ENCODE measurements at regions not wholly inside any gene's neighbourhood (a gene's known extent, or its start where the extent isn't known, plus 50 kb on each side); places are given as distances from the start of the nearest gene placed in this dataset.

DNA sequence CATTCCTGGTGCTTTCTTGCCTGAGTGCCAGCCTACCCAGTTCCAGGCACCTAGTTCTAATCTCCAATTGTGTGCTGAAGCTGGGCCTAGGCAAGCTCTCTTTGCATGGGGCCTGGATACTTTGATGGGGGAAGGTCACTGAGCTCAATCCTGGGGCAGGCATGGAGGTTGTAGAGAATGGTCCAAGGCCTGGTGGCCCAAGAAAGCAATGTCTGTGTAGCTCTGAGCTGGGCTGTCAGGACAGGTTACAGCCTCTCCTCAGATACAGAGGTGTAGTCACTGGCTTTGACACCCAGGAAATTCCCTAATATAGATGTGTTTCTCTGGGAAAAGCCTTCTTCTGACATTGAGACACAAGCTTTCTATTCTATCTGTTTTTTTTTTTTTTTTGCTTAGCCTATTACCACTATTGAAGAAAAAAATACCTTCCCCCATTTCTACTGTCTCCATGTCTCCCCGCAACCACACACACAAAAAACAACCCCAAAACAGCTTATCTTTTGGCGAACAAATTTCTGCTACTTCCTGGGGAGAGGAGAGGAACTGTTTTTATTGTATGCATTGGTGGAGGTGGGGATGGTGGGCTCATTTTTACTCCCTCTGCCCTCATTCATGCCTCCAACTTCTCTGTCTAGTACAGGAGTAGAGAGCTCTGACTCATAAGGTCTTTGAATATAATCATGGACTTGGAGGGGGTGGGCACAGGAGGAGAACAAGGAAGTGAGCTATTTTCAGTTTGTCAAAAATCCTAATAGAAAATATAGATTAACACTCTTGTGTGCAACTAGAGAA is 66.7 kb upstream of the DHX15 start:
- no peak for TF ChIP-seq CTCF (IDR thresholded peaks at IDR 0.05)
- intact Hi-C loops (cut with DNase I), result no loop called here
- no peak overlapping the region for H3K9ac ChIP-seq (ENCODE audit: low read depth in 2 of 2, low read length in 2 of 2)

GRCh38 chr4:24655326-24655725 is 71.0 kb upstream of the DHX15 start:
- TF ChIP-seq CTCF (IDR thresholded peaks at IDR 0.05), result no peak
- Histone ChIP-seq H3K36me3 (no peaks in the 10 kb centered on the region), H3K9ac (ENCODE audit: low read depth in 2 of 2, low read length in 2 of 2) (peak overlapping the region in 1 of 2 donors; percentile 5), H3K27ac (peak overlapping the region; percentile 65), H3K27me3 (no peaks in the 10 kb centered on the region), H3K4me3 (no peak overlapping the region), H3K4me1 (peaks cover 10% of the 10 kb centered on the region), H3K9me3 (no peaks in the 10 kb centered on the region)
- DNase-seq, result no peak
- intact Hi-C loops (cut with DNase I), result no loop called here

More for the DNA sequence above, 66.7 kb upstream of the DHX15 start:
- no peak for DNase-seq
- H3K27ac ChIP-seq, result no peak overlapping the region
- no peaks in the 10 kb centered on the region for H3K27me3 ChIP-seq
- no peaks in the 10 kb centered on the region for H3K9me3 ChIP-seq
- H3K36me3 ChIP-seq, result no peaks in the 10 kb centered on the region
- H3K4me1 ChIP-seq, result peaks cover 4% of the 10 kb centered on the region
- no peak overlapping the region for H3K4me3 ChIP-seq

- Histone ChIP-seq H3K4me1 (peaks cover 10% of the 10 kb centered on the region), H3K27ac (peak overlapping the region; percentile 65)
- DNase-seq, result peak; percentile 72
Measured at GRCh38 chr4:24655971-24656370, 71.6 kb upstream of the DHX15 start.

DNA sequence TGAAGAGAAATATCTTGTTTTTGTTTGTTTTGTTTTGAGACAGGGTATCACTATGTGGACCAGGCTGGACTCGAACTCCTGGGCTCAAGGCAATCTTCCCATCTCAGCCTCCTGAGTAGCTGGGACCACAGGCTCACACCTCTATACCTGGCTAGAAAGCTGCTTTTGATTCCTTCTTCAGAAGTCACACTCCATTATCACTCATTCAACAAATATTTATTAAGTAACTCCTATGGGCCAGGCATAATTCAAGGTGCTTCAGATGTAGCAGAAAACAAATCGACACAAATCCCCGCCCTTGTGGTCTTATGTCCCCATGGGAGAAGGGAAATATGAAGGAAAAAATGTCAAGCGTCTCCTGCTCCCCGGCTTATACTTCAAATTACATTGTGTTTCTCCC is 72.6 kb upstream of the DHX15 start:
- DNase-seq, result no peak
- Histone ChIP-seq H3K4me3 (no peak overlapping the region), H3K9ac (ENCODE audit: low read depth in 2 of 2, low read length in 2 of 2) (no peak overlapping the region), H3K27me3 (no peaks in the 10 kb centered on the region), H3K27ac (peak overlapping the region; percentile 65), H3K9me3 (no peaks in the 10 kb centered on the region), H3K4me1 (peaks cover 10% of the 10 kb centered on the region), H3K36me3 (no peaks in the 10 kb centered on the region)
- intact Hi-C loops (cut with DNase I), result no loop called here
- TF ChIP-seq CTCF (IDR thresholded peaks at IDR 0.05), result no peak

More at GRCh38 chr4:24655971-24656370, 71.6 kb upstream of the DHX15 start:
- H3K9me3 ChIP-seq, result no peaks in the 10 kb centered on the region
- intact Hi-C loops (cut with DNase I), result no loop called here
- H3K9ac ChIP-seq (ENCODE audit: low read depth in 2 of 2, low read length in 2 of 2), result no peak overlapping the region
- H3K27me3 ChIP-seq, result no peaks in the 10 kb centered on the region
- no peak overlapping the region for H3K4me3 ChIP-seq
- H3K36me3 ChIP-seq, result no peaks in the 10 kb centered on the region
- no peak for TF ChIP-seq CTCF (IDR thresholded peaks at IDR 0.05)

DNA sequence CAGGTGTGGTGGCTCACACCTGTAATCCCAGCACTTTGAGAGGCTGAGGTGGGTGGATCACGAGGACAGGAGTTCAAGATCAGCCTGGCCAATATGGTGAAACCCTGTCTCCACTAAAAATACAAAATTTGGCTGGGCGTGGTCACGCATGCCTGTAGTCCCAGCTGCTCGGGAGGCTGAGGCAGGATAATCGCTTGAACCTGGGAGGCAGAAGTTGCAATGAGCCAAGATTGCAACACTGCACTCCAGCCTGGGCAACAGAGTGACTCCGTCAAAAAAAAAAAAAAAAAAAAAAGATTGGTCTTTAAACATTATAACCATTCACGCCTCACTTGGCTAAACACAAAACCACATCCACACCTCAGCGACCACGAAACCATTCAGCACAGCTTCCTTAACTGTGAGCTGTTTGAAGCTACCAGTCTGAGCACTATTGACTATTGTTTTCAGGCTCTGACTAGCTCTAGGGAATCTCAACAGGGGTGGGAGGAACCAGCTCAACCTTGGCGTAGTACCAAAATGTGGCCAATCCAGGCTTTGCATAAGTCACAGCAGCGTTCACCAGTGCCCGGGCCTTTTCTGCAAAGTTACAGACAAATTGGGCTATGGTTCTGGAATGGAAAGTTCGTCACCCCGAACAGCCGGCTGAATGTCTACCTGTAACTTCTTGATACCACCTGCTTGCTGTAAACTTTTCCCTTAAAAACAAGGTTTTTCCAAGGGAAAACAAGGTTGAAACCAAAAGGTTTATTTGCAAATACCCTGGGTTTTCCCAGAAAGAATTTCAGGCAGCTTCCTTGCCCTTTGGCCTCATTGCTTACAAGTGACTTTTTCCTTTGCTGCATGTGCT is 73.6 kb upstream of the DHX15 start:
- H3K4me3 ChIP-seq, result no peak overlapping the region
- no peaks in the 10 kb centered on the region for H3K27me3 ChIP-seq
- no peaks in the 10 kb centered on the region for H3K9me3 ChIP-seq
- H3K36me3 ChIP-seq, result no peaks in the 10 kb centered on the region
- peak; percentile 87 for DNase-seq
- TF ChIP-seq CTCF (IDR thresholded peaks at IDR 0.05), result no peak
- H3K27ac ChIP-seq, result peak overlapping the region; percentile 85
- intact Hi-C loops (cut with DNase I), result no loop called here
- peak overlapping the region in 1 of 2 donors; percentile 12 for H3K9ac ChIP-seq (ENCODE audit: low read depth in 2 of 2, low read length in 2 of 2)
- peaks cover 10% of the 10 kb centered on the region for H3K4me1 ChIP-seq

All from colonic mucosa (tissue), 4 donors.